AG08395 (cell line): ENCODE measurements at regions not wholly inside any gene's neighbourhood (a gene's known extent, or its start where the extent isn't known, plus 50 kb on each side); places are given as distances from the start of the nearest gene placed in this dataset.
"Not testable (repeated sequence)": the region's sequence is repeated elsewhere in the genome, so short reads cannot be mapped to it uniquely, and the experiment has no call there.

Source experiments
- DNase-seq: peaks from one replicate; pipeline ENCODE4 v3.0.0; 2012; ENCODE audit warnings: mixed read lengths, low spot score

DNA sequence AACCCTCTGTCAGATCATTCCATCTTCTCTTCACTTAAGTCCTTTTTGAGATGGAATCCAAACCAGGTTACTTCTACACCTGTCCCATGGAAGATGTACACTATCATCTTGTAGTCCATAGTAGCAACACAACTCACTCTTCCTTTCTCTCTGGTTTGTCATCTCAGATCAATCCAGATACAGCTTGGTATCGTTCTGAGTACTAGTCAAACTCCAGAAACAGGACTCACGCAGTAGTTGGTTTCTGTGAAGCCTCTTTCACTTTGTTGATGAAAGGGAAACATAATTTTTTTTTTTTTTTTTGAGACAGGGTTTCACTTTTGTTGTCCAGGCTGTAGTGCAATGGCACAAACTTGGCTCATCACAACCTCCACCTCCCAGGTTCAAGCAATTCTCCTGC lies 484.0 kb downstream of the PRDM9 start:
- no peak for DNase-seq

DNA sequence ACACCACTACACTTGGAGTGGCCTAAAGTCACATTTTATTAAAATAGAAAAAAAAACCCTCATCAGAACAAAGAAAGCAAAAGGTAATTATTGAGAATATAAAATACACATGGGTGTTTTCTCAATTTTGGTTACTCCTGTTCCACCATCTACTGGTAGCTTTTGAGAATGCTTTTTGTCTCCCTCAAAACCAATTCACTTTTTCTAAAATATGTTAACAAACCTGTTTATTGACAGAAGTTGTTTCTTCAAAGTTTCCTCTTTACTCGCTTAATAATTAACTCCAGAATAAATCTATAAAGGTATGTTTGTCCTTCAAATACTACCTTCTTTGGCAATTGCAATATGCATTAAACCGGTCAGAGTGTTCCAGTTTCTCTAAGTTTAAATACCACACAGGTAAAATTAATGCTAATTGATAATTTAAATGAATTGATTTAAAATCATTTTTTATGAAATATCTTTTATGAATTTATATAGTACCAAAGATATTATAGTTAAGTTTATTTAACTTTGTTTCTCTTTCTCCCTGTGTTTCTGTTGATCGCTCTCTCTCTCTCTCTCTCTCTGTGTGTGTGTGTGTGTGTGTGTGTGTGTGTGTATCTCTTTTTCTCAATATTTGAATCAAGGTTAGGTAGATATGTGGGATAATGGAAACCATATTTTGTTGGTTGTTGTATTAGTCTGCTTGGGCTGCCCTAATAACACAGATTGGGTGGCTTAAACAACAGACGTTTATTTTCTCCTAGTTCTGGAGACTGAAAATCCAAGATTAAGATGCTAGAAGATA lies 487.4 kb downstream of the PRDM9 start:
- DNase-seq, result no peak

DNA sequence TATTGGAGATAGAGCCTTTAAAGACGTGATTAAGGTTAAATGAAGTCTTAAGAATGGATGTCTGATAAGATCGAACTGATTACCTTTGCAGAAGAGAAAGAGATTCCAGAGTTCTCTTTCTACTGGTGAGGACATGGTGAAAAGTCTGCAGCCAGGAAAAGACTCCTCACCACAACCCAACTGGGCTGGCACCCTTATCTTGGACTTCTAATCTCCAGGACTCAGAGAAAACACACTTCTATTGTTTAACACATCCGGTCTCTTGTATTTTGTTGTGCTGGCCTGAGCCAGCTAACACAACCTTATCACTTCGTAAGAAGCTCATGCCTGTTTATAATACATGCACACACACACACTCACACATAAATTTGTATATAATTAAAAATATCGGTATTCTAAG lies 489.1 kb downstream of the PRDM9 start:
- no peak for DNase-seq

DNA sequence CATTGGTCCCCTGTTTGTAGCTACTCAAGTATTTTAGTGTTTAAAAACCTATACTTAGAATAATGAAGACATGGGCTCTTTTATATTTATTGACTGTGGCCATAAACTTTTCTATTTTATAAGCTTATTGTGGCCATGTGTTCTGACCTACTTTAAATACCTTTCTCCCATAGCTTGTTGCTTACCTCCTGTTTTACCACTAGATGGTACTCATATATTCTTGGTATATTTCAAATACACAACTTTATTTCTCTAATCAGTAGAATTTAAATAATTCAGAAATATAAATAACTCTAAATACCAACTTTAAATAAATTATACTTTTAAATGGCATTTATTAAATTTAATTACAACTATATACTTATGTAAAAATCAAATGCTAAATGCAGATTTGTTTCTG lies 498.0 kb downstream of the PRDM9 start:
- no peak for DNase-seq

DNA sequence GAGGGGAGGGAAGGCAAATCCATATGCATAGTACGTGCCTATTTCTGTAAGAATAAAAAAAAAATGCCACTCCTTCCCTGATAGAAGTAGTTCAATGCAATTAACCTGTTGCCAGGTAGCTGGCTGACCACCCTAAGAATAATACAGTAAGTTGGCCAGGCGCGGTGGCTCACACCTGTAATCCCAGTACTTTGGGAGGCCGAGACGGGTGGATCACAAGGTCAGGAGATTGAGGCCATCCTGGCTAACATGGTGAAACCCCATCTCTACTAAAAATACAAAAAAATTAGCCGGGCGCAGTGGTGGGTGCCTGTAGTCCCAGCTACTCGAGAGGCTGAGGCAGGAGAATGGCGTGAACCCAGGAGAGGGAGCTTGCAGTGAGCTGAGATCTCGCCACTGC lies 510.3 kb downstream of the PRDM9 start:
- not testable (repeated sequence) for DNase-seq

DNA sequence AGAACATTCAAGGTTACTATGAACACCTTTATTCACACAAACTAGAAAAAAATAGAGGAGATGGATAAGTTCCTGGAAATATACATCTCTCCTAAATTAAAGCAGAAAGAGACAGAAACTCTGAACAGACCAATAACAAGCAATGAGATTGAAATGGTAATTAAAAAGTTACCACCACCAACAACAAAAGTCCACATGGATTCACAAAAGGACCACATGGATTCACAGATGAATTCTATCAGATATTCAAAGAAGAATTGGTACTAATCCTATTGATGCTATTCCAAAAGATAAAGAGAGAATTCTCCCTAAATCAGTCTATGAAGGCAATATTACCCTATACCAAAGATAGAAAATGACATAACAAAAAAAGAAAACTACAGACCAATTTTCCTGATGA lies 518.9 kb downstream of the PRDM9 start:
- DNase-seq, result no peak

DNA sequence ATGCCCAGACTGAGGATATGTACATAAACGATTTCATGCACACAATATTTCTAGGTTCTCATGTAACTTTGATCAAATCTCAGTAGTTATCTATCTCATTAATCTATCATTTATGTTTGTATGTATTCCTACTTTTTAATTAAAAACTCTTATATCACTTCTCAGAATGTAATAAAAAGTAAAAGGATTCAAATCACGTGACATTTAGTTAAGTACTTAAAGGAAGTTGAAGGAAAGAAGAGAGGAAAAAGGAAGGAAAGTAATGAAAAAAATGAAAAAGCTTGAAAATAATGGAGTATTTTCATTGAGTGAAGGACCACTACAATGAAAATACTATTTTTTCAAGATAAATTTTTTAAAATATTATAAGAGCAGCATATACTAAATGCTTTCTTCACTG lies 535.3 kb downstream of the PRDM9 start:
- DNase-seq, result no peak

DNA sequence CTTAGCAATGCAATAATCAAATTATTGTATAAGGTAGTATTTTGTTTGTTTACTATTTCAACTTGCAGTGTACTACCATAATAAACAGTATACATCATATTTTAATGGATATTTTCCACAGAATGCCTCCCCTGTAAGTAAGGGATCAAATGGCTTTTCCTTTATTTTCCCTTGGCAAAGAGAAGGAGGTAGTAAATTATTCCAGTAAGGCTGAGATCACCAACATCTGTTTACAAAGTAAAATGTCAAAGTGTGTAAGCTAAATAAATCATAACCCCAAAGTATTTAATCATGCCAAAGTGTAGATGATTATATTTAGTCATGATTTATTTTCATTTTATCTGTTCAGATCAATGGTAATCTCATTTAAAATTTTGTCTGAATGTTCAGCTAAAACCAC lies 537.6 kb downstream of the PRDM9 start:
- DNase-seq, result no peak

DNA sequence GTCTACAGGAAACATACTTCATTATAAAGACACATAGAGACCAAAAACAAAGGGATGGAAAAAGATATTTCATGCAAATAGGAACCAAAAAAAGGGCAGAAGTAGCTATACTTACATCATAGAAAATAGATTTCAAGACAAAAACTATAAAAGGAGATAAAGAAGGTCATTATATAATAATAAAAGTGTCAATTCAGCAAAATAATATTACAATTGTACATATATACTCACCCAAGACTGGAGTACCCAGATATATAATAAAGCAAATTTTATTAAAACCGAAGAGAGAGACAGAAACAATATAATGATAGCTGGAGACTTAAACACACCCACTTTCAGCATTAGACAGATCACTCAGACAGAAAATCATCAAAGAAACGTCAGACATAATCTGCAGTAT lies 546.3 kb downstream of the PRDM9 start:
- no peak for DNase-seq

DNA sequence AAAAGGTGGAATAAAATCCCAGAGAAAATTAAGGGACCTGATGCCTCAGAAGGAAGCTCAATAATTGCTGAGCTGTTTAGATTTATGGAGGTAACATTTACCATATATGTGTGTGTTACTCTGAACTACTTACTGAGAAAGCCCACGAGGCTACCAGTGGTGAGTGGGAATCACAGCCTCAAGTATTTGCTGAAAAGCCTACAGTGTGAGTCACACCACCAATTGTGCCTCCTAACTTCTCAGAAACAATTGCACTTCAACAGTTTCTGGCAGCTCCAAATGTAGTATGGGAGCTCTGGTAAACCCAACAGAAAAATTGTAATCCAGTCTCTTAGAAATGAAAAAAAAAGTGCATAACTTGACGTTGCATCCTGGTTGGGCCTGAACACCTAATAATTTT lies 551.6 kb downstream of the PRDM9 start:
- peak; percentile 21 for DNase-seq

DNA sequence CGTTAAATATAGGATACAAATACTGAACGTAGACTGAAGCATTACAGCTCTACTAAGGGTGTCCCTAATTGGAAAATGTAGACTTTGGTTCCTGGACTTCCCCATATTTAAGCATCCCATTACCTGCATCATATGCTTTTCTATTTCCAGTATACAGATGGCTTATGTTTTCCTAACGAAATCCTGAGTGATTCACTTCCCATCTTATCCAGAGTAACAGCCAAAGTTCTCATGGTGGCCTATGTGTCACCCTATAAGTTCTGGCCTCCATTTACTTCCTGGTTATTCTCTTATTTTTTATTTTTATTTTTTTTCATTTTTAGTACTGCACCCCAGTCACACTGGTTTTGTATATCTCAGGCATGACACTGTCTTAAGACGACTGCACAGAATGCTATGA lies 552.3 kb downstream of the PRDM9 start:
- DNase-seq, result no peak

DNA sequence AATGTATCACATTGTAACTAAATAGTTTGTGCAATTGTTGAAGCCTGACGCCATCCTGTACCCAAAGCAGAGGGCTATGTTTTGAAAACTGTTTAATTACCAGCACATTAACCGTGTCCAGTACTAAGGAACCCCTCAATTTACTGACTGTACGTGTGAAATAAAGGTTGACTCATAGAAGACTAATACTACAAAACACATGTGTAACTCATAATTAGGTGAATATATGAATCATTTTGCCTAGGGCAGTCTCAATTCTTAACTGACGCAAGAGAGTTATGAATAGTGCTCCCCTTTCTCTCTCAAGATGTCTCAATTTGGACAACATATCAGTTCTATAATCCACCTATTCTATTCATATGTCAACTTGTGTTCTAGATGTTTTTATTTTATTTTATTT lies 558.4 kb downstream of the PRDM9 start:
- DNase-seq, result no peak

DNA sequence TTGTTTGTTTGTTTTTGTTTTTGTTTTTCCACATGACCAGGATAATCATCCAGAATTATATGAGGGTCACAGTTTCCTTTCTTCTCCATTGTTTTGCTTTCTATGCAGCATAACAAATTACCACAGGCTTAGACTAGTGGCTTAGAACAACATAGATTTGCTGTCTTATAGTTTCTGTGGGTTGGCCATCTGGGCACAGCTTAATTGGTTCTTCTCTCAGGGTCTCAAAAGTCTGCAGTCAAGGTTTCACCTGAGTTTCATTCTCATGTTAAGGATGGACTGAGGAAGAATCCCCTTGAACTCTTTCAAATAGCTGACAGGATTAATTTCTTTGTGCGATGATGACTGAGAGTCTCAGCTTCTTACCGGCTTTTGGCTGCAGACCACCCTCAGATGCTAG lies 559.8 kb downstream of the PRDM9 start:
- no peak for DNase-seq

DNA sequence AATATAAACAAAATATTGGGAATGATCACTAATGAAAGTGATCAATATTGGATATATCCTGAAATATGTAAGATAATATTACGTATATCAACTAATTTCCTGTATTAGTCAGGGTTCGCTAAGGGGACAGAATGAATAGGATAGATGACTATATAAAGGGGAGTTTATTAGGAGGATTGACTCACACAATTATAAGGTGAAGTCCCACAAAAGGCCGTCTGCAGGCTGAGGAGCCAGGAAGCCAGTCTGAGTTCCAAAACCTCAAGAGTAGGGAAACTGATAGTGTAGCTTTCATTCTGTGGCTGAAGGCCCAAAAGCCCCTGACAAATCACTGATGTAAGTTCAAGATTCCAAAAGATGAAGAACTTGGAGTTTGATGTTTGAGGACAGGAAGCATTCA lies 561.1 kb downstream of the PRDM9 start:
- DNase-seq, result no peak

DNA sequence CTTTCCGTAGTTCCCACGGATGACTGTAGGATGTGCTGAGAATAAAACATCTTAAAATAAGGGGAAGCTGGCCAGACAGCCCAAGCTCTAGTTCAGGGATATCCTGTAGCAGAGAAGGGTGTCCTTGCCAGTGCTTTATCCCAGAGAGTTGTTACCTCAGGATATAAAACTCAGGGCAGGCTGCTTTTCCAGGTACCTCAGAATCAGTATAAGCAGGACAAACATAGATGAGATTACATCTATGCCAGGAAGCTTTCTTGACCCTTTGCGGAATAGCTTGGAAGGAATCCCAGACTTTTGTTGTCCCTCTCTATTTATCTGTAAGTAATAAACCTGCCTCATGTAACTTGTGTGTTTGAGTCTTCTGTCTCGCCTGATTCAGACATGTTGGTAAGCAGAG lies 565.7 kb downstream of the PRDM9 start:
- no peak for DNase-seq

DNA sequence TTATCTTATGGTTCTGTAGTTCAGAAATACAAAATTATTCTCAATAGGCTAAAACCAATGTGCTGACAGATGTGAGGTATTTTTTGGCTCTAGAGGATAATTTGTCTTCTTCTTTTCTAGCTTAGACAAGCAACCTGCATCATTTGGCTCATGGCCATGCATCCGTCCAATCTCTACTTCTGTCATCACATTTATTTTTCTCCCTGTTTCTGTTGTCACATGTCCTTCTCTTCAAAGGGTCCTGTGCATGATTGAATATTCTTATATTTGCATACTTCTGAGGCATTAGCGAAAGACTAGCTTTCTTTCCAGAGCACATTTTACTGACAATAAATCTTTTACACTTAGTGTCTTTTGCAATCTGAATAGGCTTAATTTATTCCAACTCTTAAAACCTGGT lies 564.7 kb downstream of the CDH10 start:
- no peak for DNase-seq

DNA sequence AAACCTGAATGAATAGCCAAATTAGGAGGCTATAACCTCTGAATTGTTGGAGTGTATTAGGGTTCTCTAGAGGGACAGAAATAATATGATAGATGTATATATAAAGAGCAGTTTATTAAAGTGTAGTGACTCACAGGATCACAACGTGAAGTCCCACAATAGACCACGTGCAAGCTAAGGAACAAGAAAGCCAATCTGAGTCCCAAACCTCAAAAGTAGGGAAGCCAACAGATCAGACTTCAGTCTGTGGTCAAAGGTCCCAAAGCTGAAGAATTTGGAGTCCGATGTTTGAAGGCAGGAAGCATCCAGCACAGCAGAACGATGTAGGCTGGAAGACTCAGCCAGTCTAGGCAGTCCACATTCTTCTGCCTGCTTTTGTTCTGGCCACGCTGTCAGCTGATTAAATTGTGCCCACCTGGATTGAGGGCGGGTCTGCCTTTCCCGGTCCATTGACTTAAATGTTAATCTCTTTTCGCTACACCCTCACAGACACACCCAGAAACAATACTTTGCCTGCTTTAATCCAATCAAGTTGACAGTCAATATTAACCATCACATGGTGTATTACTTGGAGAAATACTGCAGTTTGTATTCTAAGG lies 550.6 kb downstream of the CDH10 start:
- no peak for DNase-seq

DNA sequence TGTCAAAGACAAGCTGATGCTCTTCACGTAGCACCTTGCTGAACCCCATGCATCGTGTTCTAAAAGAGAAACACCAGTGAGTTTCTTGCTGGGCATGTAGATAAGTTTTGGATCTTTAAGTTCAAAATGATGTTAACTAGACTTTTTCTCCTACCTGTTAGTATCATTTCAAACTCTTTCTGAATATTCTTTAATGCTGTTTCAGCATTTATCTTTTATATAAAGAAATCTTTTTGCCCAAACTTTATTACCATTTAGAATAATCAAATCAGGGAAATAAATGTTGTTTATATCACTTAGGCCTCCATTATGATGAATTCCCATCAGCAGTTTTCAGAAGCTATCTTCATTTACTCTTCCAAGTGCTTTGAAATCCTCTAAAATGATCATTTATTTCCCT lies 542.8 kb downstream of the CDH10 start:
- no peak for DNase-seq

DNA sequence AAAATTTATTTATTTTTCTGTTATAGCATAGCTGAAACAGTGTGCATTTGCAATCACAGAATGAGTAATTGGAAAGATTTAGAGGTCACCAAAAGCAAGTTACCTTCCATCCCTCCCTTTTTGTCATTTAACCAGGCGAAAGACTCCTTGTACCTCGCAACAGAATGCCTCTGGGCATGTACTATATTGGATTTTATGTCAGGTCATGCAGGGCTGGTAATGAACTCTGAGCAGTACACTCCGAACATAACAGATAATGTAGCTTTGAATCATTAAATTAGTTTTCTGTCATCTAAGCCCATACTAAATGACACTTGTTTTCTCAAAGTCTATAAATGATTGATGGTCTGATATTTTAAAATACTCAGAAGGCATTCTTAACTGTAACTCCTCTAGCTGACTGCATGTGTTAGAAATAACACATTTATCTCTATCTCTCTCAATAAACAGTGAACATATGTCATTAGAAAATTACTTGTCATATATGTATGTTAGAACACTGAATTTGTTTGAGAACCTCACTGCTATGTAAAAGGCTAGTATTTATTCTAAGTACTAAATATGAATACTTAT lies 541.2 kb downstream of the CDH10 start:
- DNase-seq, result no peak

DNA sequence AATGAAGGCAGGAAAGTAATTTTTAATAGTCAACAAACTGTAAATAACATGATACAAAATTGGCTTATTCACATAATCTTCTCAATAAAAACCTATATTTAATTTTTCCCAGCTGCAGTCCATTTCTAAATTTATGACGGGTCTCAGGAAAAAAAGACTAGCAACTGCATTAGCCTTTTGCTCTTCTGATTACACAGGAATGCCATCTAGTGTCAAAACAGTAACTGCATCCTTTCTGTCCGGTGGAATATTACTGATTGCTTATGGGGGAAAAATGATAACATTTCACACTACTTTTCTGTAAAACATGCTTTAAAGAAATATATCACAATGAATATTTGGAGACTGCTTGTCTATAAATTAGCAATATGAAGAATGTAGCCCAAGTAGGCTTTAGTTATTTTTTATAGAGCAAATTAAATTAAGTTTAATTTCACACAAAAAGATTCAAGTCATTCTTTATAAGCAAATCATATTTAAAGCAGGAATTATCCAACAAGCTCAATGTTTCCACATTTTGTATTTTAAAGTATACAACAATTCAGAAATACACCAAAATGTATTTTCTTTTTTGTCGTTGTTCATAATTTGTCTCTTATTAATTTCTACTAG lies 534.7 kb downstream of the CDH10 start:
- peak; percentile 18 for DNase-seq

DNA sequence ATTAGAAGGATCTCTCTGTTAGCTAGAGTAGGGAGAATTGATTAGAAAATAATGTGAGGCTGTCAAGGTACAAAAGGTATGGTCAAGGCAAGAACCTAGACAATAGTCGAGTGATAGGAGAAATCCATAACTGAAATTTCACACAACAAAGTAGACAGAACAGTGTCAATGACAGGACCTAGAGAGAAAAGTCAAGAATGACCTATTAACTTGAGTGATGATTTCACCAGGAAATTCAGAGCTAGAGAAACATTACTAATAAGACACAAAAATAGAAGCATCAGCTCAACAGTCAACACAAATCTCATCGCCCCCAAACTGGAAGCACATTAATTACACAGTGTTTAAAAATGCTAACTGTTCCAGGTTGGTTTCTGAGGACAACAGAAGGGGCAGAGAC lies 532.4 kb downstream of the CDH10 start:
- no peak for DNase-seq

DNA sequence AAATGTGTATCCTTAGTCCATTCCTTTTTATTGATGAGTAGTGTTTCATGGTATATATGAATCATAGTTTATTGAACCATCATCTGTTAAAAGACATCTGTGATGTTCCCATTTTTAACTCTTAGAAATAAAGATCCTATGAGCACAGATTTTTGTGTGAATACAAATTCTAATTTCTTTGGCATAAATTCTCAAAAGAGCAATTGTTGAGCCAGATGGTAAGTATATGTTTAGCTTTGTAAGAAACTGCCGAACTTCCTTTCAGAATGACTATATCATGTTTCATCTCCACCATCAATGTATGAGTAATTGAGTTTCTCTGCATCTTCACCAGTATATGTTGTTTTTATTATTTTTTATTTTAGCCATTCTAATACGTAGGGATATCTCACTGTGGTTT lies 526.4 kb downstream of the CDH10 start:
- no peak for DNase-seq

DNA sequence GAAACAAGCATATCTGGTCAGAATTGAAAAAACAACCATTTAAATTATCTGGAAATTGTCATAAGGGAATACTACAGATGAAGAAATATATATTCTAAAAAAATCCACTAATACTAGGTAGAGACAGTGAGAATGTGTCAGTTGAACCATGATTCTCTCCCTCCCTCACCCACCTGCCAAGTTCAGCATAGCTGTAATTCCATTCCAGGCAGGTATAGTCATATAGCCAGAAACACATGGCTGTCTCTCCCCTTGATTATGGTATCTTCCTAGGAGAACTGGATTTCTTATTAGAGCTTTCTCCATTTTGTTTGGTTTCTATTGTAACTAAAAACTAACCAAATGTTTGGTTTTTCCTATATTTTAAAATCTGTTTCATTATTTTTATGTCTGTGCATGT lies 509.2 kb downstream of the CDH10 start:
- DNase-seq, result no peak
